OCI-LY3 (cell line): ENCODE measurements at regions not wholly inside any gene's neighbourhood (a gene's known extent, or its start where the extent isn't known, plus 50 kb on each side); places are given as distances from the start of the nearest gene placed in this dataset.

Experiments
- EZH2phosphoT487 ChIP-seq: fragments of 200-600 bp; shearing (Covaris generic); IDR thresholded peaks from 2 replicates; pipeline ENCODE4 v1.6.1; 2018; ENCODE audit warnings: antibody characterized with exemption, mixed run types, low read depth
- TF ChIP-seq, protein P1 (sequence below): fragments of 200-600, 300-600 bp; sonication (generic); IDR thresholded peaks from 2 replicates; pipeline ENCODE4 v1.5.1; 2014; ENCODE audit warnings: antibody characterized with exemption, low read length, low read depth

DNA sequence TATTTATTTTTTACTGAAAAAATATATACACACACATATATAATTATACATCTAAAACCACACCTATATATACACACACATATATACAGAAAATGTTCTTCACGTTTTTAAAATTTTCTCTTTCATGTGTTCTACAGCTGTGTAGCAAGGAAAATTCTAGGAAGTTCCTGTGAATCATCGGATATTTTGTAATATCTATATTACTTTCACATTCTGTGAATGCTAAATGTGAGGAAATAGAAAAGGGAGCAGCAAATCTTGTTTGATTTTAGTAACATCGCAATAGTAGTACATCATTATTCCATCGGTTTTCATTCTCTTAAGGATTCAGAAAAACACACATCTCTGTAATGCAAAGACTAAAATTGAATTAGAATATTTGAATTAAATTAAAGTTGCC, 836.8 kb upstream of the NECTIN3 start:
- TF ChIP-seq, protein P1, sequence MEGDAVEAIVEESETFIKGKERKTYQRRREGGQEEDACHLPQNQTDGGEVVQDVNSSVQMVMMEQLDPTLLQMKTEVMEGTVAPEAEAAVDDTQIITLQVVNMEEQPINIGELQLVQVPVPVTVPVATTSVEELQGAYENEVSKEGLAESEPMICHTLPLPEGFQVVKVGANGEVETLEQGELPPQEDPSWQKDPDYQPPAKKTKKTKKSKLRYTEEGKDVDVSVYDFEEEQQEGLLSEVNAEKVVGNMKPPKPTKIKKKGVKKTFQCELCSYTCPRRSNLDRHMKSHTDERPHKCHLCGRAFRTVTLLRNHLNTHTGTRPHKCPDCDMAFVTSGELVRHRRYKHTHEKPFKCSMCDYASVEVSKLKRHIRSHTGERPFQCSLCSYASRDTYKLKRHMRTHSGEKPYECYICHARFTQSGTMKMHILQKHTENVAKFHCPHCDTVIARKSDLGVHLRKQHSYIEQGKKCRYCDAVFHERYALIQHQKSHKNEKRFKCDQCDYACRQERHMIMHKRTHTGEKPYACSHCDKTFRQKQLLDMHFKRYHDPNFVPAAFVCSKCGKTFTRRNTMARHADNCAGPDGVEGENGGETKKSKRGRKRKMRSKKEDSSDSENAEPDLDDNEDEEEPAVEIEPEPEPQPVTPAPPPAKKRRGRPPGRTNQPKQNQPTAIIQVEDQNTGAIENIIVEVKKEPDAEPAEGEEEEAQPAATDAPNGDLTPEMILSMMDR, result no peak
- TF ChIP-seq EZH2phosphoT487, result no peak
